CD4-positive, alpha-beta memory T cell (primary cell): ENCODE measurements at regions not wholly inside any gene's neighbourhood (a gene's known extent, or its start where the extent isn't known, plus 50 kb on each side); places are given as distances from the start of the nearest gene placed in this dataset.
A peak's percentile ranks its signal among the peaks of the same experiment; 100 is the strongest.

ENCODE experiments used
- CTCF ChIA-PET: fragments of 350-600 bp; sonication (Branson Sonifier 250); formaldehyde crosslinking; loops from one replicate; lab custom pipeline; 2021; ENCODE audit warnings: inconsistent platforms; ENCODE audit not compliant: partially characterized antibody; lab: Charles Lee
- POLR2A ChIA-PET: fragments of 350-600 bp; sonication (Branson Sonifier 250); formaldehyde crosslinking; loops from one replicate; lab custom pipeline; 2021; ENCODE audit not compliant: partially characterized antibody; lab: Charles Lee
- DNase-seq, 5 donors: peaks; one replicate each; pipeline versions ENCODE4 v3.0.0 to v3.0.0-alpha.2; 2020 to 2022; ENCODE audit warnings: mixed read lengths in 1 of 5
- H3K27ac ChIP-seq: one replicate; pipeline ENCODE4 v1.7.0; 2013; ENCODE audit warnings: low read depth, low read length
- H3K27me3 ChIP-seq: 2 replicates; pipeline ENCODE4 v1.7.0; 2013; ENCODE audit warnings: mild to moderate bottlenecking, low read length, moderate library complexity; ENCODE audit not compliant: insufficient read depth
- H3K36me3 ChIP-seq: 2 replicates; pipeline ENCODE4 v1.7.0; 2013; ENCODE audit warnings: mild to moderate bottlenecking, low read length, moderate library complexity; ENCODE audit not compliant: insufficient read depth
- H3K4me1 ChIP-seq: 2 replicates; pipeline ENCODE4 v1.7.0; 2013; ENCODE audit warnings: mild to moderate bottlenecking, low read length, moderate library complexity; ENCODE audit not compliant: insufficient read depth
- H3K4me3 ChIP-seq, 2 donors: one replicate each; pipeline ENCODE4 v1.7.0; 2013; ENCODE audit warnings: low read length in 2 of 2, mild to moderate bottlenecking in 1 of 2
- H3K9me3 ChIP-seq, 2 donors: one replicate each; pipeline ENCODE4 v1.7.0; 2013; ENCODE audit warnings: low read length in 2 of 2, control low read depth in 1 of 2; ENCODE audit not compliant: control insufficient read depth in 1 of 2
- H3K27ac Mint-ChIP-seq, 7 donors: one replicate each; pipeline ENCODE4 v1.8.0; 2020 to 2021; ENCODE audit warnings: mixed read lengths in 7 of 7, mild to moderate bottlenecking in 6 of 7, inconsistent platforms in 3 of 7, moderate library complexity in 3 of 7
- H3K27me3 Mint-ChIP-seq, 2 donors: one replicate each; pipeline ENCODE4 v1.8.0; 2020 to 2021; ENCODE audit warnings: mixed read lengths in 2 of 2
- H3K36me3 Mint-ChIP-seq, 2 donors: one replicate each; pipeline ENCODE4 v1.8.0; 2020 to 2021; ENCODE audit warnings: mixed read lengths in 2 of 2, inconsistent platforms in 1 of 2, mild to moderate bottlenecking in 1 of 2
- H3K4me1 Mint-ChIP-seq, 4 donors: one replicate each; pipeline ENCODE4 v1.8.0; 2020 to 2021; ENCODE audit warnings: mixed read lengths in 4 of 4, mild to moderate bottlenecking in 1 of 4
- H3K4me3 Mint-ChIP-seq, 8 donors: one replicate each; pipeline ENCODE4 v1.8.0; 2020 to 2021; ENCODE audit warnings: mixed read lengths in 8 of 8, mild to moderate bottlenecking in 7 of 8, moderate library complexity in 6 of 8, inconsistent platforms in 3 of 8
- H3K9me3 Mint-ChIP-seq, 8 donors: one replicate each; pipeline ENCODE4 v1.8.0; 2020 to 2021; ENCODE audit warnings: mixed read lengths in 8 of 8, mild to moderate bottlenecking in 5 of 8, inconsistent platforms in 3 of 8, moderate library complexity in 1 of 8
- intact Hi-C: fragments of 100-400 bp; cut with micrococcal nuclease; formaldehyde crosslinking; loops from one replicate; pipeline ENCODE4 v1.15.1; 2023

DNA sequence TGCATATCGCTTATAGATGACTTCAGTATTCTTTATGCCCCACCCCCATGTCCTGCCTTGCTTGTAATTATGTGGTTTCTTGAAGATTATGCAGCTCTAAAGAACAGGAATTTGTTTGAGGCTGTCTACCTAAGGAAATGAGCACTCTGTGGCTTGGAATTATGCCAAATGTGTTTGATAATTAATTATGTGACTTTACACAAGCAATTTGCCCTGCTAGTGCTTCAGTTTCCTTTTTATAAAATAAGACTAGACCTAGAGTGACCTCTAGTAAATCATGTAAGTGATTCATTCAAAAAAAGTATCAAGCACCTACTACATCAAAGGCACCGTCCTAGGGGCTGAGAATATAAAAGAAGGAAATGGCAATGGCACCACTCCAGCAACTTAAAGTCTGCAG is 491.5 kb upstream of the KIRREL3 start:
- no peak overlapping the region for H3K27ac ChIP-seq
- no peaks in the 10 kb centered on the region for H3K36me3 ChIP-seq
- peak in 1 of 5 donors; percentile 3 for DNase-seq
- CTCF ChIA-PET: no interaction called here
- H3K27me3 ChIP-seq: no peaks in the 10 kb centered on the region
- H3K4me3 ChIP-seq: no peak overlapping the region
- no peaks in the 10 kb centered on the region for H3K9me3 ChIP-seq
- no peaks in the 10 kb centered on the region for H3K36me3 Mint-ChIP-seq
- peaks cover 2 to 15% (median 7%) of the 10 kb centered on the region in 8 donors for H3K9me3 Mint-ChIP-seq
- POLR2A ChIA-PET: no interaction called here
- H3K27me3 Mint-ChIP-seq: peaks cover 2% of the 10 kb centered on the region in 2 donors
- no peak overlapping the region for H3K4me3 Mint-ChIP-seq
- H3K4me1 ChIP-seq: no peaks in the 10 kb centered on the region
- H3K27ac Mint-ChIP-seq: no peak overlapping the region
- no peaks in the 10 kb centered on the region for H3K4me1 Mint-ChIP-seq
- intact Hi-C loops: no loop called here

DNA sequence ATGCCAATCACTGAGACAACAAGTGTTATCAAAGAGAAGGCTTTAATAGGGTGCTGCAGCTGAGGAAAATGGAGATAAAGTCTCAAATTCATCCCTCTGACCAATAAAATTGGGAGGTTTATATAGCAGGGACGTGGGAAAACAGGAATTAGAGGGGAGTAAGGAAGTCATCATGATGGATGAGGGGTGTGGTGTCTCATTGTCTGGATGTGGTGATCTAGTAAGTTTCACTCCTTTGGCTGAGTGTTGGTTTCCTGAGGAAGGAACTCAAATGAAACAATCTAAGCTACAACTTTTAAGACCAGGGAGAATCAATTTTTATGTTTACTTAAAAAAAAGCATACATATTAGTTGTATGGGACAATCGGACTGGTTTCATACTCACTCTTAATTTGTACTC is 491.0 kb upstream of the KIRREL3 start:
- Histone ChIP-seq H3K27ac (no peak overlapping the region), H3K36me3 (no peaks in the 10 kb centered on the region), H3K4me1 (no peaks in the 10 kb centered on the region), H3K27me3 (no peaks in the 10 kb centered on the region), H3K9me3 (no peaks in the 10 kb centered on the region), H3K4me3 (no peak overlapping the region)
- intact Hi-C loops: no loop called here
- ChIA-PET POLR2A (no interaction called here), CTCF (no interaction called here)
- no peaks in the 10 kb centered on the region for H3K4me1 Mint-ChIP-seq
- DNase-seq: no peak
- no peaks in the 10 kb centered on the region for H3K36me3 Mint-ChIP-seq
- H3K27ac Mint-ChIP-seq: no peak overlapping the region
- H3K27me3 Mint-ChIP-seq: peaks cover 2% of the 10 kb centered on the region in 2 donors
- peaks cover 2 to 15% (median 7%) of the 10 kb centered on the region in 8 donors for H3K9me3 Mint-ChIP-seq
- H3K4me3 Mint-ChIP-seq: no peak overlapping the region

DNA sequence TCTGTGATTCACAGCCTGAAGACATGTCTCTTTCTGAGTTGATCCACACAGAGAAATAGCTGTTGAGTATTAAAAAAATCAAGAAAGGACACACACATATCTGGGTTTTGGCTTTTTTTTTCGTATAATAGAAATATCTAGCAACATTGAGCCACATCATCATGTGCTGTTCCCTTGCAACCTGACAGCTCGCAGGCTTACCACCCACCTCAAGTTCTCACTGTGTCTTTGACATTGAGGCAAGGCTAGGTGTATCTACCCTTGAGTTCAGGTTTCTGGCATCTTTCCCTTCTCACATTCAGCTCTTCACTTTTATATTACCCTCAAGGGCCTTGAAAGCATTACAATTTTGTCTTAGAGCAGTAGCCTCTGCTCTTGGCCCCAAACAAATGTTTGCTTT is 490.3 kb upstream of the KIRREL3 start:
- POLR2A ChIA-PET: no interaction called here
- no peaks in the 10 kb centered on the region for H3K27me3 Mint-ChIP-seq
- intact Hi-C loops: no loop called here
- no peak overlapping the region for H3K27ac ChIP-seq
- no peaks in the 10 kb centered on the region for H3K4me1 ChIP-seq
- no peaks in the 10 kb centered on the region for H3K27me3 ChIP-seq
- no peak overlapping the region for H3K27ac Mint-ChIP-seq
- H3K36me3 ChIP-seq: no peaks in the 10 kb centered on the region
- no peaks in the 10 kb centered on the region for H3K4me1 Mint-ChIP-seq
- CTCF ChIA-PET: no interaction called here
- H3K4me3 ChIP-seq: no peak overlapping the region
- peaks cover 2 to 15% (median 8%) of the 10 kb centered on the region in 8 donors for H3K9me3 Mint-ChIP-seq
- H3K4me3 Mint-ChIP-seq: no peak overlapping the region
- no peaks in the 10 kb centered on the region for H3K9me3 ChIP-seq
- DNase-seq: no peak
- no peaks in the 10 kb centered on the region for H3K36me3 Mint-ChIP-seq

DNA sequence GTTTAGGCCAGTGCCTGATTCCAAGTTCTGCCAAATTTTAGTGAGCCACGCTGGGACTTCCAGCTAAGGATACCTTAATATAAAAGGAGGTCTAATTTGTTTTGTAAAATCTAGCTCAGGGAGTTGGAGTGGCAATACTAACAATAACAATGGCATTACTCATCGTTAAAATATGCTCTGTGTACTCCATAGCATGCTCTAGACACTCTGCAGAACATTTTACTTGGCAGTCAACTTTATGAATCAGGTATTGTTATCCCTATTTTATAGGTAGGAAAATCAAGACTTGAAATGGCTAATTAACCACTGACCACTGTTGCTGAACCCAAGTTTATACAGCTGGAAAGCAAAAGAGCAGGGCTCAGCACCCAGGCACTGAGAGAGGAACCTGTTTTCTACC is 485.0 kb upstream of the KIRREL3 start:
- H3K36me3 ChIP-seq: no peaks in the 10 kb centered on the region
- Mint-ChIP-seq H3K4me3 (no peak overlapping the region), H3K27me3 (no peaks in the 10 kb centered on the region), H3K4me1 (no peaks in the 10 kb centered on the region), H3K27ac (no peak overlapping the region), H3K9me3 (peaks cover 0 to 7% (median 1%) of the 10 kb centered on the region in 8 donors), H3K36me3 (no peaks in the 10 kb centered on the region)
- no peaks in the 10 kb centered on the region for H3K4me1 ChIP-seq
- CTCF ChIA-PET: no interaction called here
- H3K27ac ChIP-seq: no peak overlapping the region
- H3K4me3 ChIP-seq: no peak overlapping the region
- H3K9me3 ChIP-seq: no peaks in the 10 kb centered on the region
- POLR2A ChIA-PET: no interaction called here
- H3K27me3 ChIP-seq: no peaks in the 10 kb centered on the region
- no peak for DNase-seq
- intact Hi-C loops: no loop called here

DNA sequence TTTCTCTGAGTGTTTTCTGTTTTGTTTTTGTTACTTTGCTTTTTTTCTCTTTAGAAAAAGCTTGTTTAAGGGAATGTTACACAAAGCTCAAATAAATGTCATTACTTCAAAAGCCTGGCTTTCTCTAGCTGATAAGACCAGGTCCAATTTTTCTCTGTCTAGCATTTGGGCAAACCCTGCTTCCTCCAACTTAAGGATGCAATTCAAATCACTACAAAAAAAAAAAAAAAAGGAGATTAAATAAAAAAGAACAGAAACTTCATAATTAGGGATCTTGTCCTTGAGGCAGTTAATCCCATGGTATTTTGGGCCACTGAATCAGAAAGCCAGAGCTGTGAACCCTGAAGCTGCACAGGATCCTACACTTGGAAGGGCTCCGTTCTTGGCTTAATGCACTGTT is 480.8 kb upstream of the KIRREL3 start:
- Mint-ChIP-seq H3K27me3 (no peaks in the 10 kb centered on the region), H3K4me1 (no peaks in the 10 kb centered on the region), H3K27ac (no peak overlapping the region), H3K9me3 (peaks cover 0 to 7% (median 0%) of the 10 kb centered on the region in 8 donors), H3K36me3 (no peaks in the 10 kb centered on the region), H3K4me3 (no peak overlapping the region)
- no peak for DNase-seq
- H3K27ac ChIP-seq: no peak overlapping the region
- H3K4me1 ChIP-seq: no peaks in the 10 kb centered on the region
- H3K36me3 ChIP-seq: no peaks in the 10 kb centered on the region
- no peaks in the 10 kb centered on the region for H3K9me3 ChIP-seq
- no peak overlapping the region for H3K4me3 ChIP-seq
- no peaks in the 10 kb centered on the region for H3K27me3 ChIP-seq
- intact Hi-C loops: no loop called here
- POLR2A ChIA-PET: no interaction called here
- CTCF ChIA-PET: no interaction called here

DNA sequence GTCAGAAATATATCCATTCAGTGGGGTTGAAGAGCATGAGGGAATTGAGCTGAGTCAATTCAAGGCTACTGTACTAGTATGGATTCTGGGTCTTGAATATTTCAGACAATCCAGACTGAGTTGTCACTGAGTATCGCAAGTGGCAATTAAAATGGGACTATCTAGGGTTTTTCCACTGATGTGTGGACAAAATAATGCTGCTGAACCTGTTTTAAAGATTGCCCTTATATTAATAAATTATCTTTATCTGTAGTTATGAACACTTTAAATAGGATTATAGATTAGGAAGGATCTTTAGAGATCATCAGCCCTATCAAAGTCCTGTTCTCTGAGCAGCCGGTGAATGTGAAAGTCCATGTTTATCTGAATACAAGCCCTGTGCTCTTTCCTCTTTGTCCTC is 478.3 kb upstream of the KIRREL3 start:
- no peaks in the 10 kb centered on the region for H3K9me3 ChIP-seq
- Mint-ChIP-seq H3K4me1 (no peaks in the 10 kb centered on the region), H3K27me3 (no peaks in the 10 kb centered on the region), H3K9me3 (peaks cover 0 to 4% (median 0%) of the 10 kb centered on the region in 8 donors), H3K4me3 (no peak overlapping the region), H3K27ac (no peak overlapping the region), H3K36me3 (no peaks in the 10 kb centered on the region)
- H3K36me3 ChIP-seq: no peaks in the 10 kb centered on the region
- no peaks in the 10 kb centered on the region for H3K27me3 ChIP-seq
- ChIA-PET CTCF (no interaction called here), POLR2A (no interaction called here)
- intact Hi-C loops: no loop called here
- no peak overlapping the region for H3K27ac ChIP-seq
- no peak for DNase-seq
- H3K4me1 ChIP-seq: no peaks in the 10 kb centered on the region
- H3K4me3 ChIP-seq: no peak overlapping the region

DNA sequence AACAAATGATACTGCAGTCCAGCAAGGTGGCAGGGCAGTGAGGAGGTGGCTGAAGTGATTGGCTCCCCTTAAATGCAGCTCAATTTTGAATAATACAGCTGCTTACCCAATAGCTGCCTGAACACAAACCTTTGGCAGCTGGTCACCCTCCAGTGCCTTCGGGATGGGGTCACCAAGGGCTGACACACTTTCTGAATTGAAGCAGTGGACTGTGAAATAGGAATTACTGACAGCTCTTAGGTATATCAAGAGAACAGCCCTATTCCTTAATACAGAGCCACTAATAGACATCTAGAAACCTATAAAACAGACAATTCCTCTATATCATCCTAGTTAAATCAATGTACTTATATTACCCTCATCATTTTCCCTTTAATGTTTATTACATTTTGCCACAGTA is 474.2 kb upstream of the KIRREL3 start:
- intact Hi-C loops: no loop called here
- H3K4me1 ChIP-seq: no peaks in the 10 kb centered on the region
- peaks cover 0 to 4% (median 0%) of the 10 kb centered on the region in 8 donors for H3K9me3 Mint-ChIP-seq

DNA sequence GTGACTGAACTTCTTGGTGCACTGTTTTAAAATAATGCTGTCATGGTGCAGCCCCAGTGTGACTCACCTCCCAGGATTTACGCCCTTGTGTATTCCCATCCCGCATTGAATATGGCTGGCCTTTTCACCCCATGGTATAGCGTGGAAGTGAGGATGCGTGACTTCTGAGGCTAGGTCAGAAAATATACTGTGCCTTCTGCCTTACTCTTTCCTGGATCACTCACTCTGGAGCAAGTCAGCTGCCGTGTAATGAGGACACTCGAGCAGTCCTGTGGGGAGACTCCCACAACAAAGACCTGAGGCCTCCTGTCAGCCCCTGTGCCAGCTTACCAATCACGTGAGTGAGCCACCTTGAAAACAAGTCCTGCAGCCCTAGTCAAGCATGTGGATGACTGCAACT is 471.9 kb upstream of the KIRREL3 start:
- no peaks in the 10 kb centered on the region for H3K27me3 ChIP-seq

More for the DNA sequence above, 474.2 kb upstream of the KIRREL3 start:
- H3K4me3 ChIP-seq: no peak overlapping the region
- ChIA-PET CTCF (no interaction called here), POLR2A (no interaction called here)
- DNase-seq: no peak
- H3K27ac ChIP-seq: no peak overlapping the region
- H3K9me3 ChIP-seq: no peaks in the 10 kb centered on the region
- no peaks in the 10 kb centered on the region for H3K27me3 ChIP-seq
- Mint-ChIP-seq H3K36me3 (no peaks in the 10 kb centered on the region), H3K4me3 (no peak overlapping the region), H3K27ac (no peak overlapping the region), H3K4me1 (no peaks in the 10 kb centered on the region), H3K27me3 (peaks cover 0 to 1% of the 10 kb centered on the region in 2 donors)
- no peaks in the 10 kb centered on the region for H3K36me3 ChIP-seq

More for the DNA sequence above, 471.9 kb upstream of the KIRREL3 start:
- Mint-ChIP-seq H3K27me3 (peaks cover 0 to 1% of the 10 kb centered on the region in 2 donors), H3K4me1 (no peaks in the 10 kb centered on the region), H3K4me3 (no peak overlapping the region), H3K9me3 (peaks cover 0 to 4% (median 0%) of the 10 kb centered on the region in 8 donors), H3K36me3 (no peaks in the 10 kb centered on the region), H3K27ac (peak overlapping the region in 1 of 7 donors; percentile 31)
- Histone ChIP-seq H3K4me3 (no peak overlapping the region), H3K36me3 (no peaks in the 10 kb centered on the region), H3K27ac (no peak overlapping the region), H3K4me1 (no peaks in the 10 kb centered on the region), H3K9me3 (no peaks in the 10 kb centered on the region)
- no peak for DNase-seq
- intact Hi-C loops: no loop called here
- CTCF ChIA-PET: no interaction called here
- POLR2A ChIA-PET: interaction anchor here (0.6 kb wide), 1 partner anchor 134 kb away, joined by 3 read pairs; no protein-coding TSS in a partner anchor
